GM21390 (cell line): ENCODE measurements at regions not wholly inside any gene's neighbourhood (a gene's known extent, or its start where the extent isn't known, plus 50 kb on each side); places are given as distances from the start of the nearest gene placed in this dataset.

Experiments used
- ATAC-seq: cut with Tn5 transposase; IDR thresholded peaks from one replicate; pipeline ENCODE4 v1.9.1; 2021; ENCODE audit not compliant: unreplicated experiment

DNA sequence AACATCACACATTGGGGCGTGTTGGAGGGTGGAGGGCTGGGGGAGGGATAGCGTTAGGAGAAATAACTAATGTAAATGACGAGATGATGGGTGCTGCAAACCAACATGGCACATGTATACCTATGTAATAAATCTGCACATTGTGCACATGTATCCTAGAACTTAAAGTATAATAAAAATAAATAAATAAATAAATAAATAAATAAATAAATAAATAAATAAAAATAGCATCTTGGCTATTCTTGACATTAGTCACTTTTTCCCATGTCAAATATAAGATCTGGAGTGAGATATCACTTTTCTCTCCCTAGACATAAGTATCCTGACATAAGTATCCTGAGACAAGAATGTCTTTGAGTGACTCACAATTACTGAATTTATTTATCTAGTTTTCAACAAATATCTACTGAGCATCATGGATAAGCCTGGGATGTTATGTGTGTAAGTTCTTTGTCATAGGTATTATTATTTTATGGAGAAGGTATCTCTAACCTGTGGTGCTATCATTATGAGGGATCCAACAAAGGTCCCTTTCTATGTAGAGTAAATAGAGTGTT is 691.3 kb downstream of the SORCS1 start:
- no peak for ATAC-seq

DNA sequence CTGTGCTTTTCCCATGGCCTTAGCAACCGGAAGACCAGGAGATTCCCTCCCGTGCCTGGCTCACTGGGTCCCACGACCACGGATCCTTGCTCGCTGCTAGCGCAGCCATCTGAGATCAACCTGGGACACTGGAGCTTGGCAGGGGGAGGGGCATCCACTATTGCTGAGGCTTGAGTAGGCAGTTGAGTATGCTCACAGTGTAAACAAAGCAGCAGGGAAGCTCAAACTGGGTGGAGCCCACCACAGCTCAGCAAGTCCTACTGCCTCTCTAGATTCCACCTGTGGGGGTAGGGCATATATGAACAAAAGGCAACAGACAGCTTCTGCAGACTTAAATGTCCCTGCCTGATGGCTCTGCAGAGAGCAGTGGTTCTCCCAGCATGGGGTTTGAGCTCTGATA is 697.0 kb downstream of the SORCS1 start:
- ATAC-seq, result no peak

DNA sequence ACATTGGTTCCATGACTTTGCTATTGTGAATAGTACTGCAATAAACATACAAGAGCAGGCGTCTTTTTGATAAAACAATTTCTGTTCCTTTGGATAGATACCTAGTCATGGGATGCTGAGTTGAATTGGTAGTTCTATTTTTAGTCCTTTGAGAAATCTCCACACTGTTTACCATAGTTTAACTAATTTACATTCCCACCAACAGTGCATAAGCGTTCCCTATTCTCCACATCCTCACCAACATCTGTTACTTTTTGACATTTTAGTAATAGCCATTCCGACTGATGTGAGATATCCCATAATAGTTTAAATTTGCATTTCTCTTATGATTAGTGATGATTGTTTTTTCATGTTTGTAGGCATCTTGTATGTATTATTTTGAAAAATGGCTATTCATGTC is 707.0 kb downstream of the SORCS1 start:
- ATAC-seq, result no peak

DNA sequence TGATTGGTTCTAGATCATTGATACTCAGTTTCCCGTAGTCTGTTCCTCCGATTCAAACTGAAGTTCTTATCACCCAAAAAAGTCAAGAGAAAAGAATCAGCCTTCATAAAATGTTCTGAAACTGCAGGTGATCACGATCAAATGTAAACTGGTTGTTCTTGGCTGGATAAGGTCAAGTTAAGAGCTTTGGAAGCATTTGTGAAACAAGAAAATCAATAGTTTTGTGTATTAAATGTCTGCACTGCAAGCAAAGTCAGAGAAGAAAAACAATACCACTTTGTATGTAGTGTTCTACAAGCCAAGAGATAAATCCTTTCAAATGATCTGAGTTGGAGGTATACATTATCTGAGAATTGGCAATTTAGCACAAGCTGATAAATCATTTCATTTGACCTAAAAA is 710.3 kb downstream of the SORCS1 start:
- ATAC-seq, result no peak

DNA sequence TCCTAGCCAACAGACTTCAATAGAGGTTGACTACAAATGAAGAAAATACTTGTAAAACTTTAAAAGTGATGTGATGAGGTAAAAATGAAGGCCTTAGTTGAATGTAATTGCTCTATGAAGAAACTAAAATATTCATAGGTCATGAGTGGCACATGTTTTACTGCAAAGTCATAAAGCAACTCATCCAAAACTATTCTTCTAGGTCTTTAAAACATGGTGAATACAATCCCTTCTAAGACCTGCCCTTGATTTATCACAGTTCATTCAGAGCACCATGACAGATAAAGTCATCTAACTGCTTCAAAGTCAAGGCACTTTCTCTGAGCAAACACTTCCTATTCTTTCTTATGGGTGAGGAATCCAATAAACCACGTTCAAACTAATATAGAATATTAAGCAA is 713.5 kb downstream of the SORCS1 start:
- ATAC-seq, result no peak

DNA sequence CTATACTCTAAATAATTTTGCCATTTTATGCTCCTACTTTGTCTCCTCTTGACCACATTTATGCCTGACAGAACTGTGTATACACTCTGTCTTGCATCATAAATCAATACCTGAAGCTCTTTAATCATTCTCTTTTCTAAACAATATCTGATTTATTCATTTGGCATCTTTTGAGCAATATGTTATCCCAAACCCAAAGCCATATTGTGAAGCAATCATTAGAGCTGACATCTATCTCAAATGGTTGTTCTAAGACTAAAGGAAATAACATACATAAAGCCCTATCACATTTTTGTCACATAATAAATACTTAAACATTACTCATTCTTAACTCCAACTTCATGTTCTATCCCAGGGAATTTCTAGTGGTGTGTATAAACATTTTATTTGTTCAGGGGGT is 717.6 kb downstream of the SORCS1 start:
- ATAC-seq, result no peak

DNA sequence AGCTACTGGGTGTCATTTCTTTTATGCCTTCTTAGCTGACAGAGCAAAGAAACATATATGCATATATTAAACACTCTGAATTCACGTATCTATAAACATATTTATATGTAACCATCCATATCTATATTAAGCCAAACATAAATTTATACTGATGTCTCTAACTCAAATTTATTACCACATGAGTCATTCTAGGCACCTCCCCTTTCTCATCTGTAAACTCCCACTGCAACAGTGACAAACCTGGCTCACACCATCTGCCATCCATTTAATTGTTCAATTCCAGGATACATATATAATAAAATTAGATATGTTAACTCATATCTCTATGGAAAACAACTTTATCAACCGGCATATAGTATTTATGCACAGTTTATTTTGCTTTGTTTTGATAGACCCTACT is 722.3 kb downstream of the SORCS1 start:
- no peak for ATAC-seq

DNA sequence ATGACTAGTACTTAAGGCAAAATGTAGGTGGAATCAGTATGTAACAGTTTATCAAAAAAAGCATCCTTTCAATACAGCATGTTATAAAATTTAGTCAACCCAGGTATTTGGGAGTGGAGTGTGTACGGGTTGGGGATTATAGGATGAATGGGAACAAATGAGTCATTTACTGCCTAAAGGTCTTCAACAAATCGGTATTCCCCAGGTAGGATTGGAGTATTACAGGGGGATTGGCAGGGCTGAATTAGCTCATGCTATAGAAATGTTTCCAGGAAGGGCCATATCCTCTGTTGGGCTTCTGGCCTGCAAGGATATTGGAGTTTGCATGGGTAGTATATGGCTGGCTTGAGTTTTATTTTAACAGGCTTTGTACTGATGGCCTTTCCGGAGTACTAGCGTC is 723.7 kb downstream of the SORCS1 start:
- ATAC-seq, result no peak

DNA sequence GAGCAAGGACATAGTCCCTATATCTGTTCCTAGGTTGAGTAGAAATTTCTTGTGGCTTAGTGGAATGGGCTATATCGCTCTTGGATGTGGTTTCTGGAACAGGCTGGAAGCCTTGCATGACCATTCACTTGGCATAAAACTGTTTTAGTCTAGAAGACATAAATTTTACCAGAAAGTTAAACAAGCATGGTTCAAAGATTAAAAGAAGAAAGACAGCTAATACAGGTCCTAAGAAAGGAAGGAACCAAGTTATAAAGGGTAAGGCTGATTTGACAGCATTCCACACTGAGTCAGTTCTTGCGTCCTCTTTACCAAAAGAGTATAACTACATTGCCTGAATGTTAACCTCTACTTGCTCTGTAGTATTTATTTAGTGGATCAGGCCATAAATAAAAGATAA is 724.2 kb downstream of the SORCS1 start:
- no peak for ATAC-seq

DNA sequence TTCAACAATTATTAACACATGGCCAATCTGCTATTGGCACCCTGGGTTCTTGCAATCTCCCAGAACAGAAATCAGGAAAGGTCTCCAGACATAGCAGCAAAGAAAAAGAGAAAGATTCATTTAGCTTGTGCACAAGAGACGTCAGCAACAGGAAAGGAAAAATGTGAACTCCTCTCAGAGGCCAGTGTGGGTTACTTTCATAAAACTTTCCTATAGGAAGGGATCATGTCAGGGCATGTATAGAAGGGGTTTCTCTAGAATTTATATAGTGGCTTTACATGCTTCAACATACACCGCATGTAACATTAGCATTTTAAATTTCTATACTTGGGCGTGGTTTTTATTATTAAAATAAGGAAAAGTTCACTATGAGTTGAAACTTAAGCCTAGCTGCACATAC is 725.1 kb downstream of the SORCS1 start:
- ATAC-seq, result no peak

DNA sequence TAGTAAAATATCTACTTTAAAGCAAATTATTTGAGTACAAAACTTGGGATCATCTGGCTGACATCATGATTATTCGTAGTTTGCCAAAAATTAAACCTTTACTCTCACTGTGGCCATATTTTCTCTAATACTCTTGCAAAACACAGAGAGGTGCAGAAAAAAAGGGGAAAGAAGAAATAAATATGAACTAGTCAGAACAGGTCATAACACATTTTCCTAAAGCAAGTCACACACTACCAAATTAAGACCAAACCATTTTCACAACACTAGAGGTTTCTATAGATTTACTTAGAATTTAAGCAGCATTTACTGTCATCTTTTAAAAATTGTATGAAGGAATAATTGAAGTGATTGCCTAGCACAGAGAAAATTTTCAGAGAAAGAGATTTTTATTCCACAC is 726.1 kb downstream of the SORCS1 start:
- ATAC-seq, result no peak

DNA sequence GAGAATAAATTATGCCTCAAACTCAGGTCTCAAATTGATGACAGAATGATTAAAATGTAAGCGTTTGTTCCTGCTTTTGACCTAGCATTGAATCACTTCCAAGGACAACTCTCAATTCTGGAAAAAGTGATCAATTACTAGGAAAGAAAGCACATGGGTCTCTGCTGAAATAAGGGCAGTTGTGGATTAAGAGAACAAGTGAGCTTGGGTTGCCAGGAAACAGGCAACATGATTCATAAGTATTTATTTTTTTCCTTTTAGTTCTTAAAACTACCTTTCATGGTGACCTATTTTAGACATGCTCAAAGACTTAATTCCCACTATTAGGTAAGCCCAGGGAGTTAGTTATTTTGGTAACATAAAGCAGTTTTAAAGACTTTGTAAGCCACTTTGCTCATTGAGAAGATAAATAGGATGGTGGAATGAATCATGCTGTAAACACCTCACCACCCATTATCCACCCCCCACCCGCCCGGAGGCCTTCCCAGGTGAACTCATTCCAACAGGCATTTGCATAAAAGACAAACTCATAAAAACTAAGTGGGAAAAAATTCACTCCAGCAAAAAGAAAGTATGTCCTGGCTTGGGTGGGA is 728.3 kb downstream of the SORCS1 start:
- ATAC-seq, result no peak

DNA sequence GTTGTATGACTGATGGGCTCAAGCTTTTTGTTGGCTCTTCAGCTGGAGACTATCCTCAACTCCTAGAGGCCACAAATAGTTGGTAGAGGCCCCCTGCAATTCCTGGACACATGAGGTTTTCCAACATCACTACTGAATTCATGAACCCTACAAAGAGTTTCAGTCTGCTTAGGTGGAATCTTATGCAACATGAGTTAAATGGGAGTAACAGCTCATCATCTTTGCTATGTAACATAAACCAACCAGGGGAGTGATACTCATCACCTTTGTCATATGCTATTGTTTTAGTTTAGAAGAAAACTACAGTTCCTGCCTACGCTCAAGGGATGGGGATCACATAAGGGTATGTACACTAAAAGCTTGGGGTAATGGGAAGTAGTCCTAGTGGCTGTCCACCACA is 729.4 kb downstream of the SORCS1 start:
- ATAC-seq, result no peak

DNA sequence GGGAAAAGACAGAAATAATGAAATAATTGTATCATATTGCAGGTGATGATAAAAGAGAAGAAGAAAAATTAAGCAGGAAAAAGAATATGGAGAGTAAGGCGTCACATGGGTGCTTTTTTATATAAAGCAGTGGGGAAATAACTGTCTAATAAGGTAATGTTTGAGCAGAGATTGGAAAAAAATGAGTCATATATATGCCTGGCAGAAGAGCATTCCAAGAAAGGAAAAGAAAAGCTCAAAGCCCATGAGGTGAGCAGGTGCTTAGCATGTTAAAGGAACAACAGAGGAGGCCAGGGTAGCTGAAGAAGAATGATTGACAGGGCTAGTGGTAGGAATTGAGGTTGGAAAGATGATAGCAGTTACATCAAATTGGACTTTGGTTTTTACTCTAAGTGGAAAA is 739.5 kb downstream of the SORCS1 start:
- ATAC-seq, result no peak

DNA sequence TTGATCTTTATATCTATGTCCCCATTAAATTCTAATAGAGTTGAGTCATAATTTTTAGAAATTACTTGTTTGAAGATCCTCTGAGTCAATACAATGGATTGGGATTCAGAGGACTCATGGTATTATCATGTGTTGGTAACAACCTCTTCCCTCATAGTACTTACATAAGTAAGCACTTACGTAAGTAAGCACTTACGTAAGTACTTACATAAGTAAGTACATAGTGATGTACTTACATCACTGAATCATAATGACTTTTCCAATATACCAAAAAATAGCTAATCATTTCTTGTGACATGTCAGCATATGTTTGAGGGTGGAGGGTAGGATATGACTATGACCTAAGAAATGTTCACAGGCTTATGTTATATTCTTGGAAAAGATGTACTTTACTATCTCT is 740.5 kb downstream of the SORCS1 start:
- no peak for ATAC-seq

DNA sequence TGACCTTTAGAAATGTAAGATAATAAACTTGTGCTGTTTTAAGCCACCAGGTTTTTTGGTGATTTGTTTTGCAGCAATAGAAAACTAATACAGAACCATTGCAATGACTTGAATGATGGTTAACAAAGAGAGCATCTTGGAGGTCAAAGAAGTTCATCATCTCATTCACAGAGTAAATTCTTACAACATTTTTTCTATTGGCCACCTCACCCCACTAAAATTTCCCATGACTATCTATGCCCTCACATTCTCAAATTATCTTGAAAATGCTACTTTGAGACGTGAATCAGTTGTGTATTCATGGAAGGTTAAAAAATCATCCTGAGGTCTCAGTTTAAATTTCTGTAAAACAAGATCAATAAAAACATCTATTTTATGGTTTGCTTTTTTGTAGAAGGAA is 754.2 kb downstream of the SORCS1 start:
- ATAC-seq, result no peak

DNA sequence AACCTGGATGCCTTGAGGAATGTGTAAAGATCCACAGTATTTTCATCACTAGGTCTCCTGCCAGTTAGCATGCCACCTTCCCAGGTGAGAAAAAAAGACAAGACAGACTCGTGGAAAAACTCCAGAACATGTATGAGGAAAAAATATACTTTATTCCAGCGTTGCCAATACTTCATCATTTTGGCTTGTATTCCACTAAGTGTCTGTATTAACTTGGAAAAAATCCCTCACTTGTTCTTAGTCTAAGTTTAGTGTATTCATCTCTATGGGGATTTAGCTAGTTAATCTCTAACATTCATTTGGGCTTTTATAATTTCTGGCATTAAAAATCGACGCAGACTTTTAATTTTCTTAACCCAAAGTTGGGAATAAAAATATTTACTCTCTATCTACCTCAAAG is 759.4 kb downstream of the SORCS1 start:
- ATAC-seq, result no peak

DNA sequence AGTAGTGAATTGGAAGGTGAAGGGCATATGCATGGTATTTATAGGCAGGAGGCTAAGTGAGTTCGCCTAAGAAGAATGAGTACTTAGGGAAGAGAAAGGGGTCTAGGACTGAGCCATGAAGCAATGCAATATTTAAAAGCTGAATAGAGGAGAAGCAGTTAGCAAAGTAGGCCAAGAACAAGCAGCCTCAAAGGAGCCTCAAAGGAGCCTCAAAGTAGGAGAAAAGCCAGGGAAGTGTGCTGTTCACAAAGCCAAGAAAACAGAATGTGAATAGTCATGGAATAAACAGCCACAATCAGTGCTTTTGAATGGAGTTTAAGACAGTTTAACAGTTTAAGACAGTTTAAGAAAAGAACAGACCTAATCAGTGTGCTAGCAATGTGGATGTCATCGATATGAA is 762.0 kb downstream of the SORCS1 start:
- ATAC-seq, result no peak

DNA sequence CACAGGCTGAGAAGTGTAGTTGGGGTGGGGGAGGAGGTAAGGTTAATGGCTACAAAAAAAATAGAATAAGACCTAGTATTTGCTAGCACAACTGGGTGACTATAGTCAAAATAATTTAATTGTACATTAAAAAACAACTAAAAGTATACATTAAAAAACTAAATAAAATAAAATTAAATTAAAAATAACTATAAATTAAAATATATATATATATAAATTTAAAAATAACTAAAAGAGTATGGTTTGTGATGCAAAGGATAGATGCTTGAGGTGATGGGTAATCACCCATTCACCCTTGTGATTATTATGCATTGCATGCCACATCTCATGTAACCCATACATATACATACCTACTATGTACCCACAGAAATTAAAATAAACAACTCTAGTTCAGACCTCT is 762.5 kb downstream of the SORCS1 start:
- no peak for ATAC-seq

DNA sequence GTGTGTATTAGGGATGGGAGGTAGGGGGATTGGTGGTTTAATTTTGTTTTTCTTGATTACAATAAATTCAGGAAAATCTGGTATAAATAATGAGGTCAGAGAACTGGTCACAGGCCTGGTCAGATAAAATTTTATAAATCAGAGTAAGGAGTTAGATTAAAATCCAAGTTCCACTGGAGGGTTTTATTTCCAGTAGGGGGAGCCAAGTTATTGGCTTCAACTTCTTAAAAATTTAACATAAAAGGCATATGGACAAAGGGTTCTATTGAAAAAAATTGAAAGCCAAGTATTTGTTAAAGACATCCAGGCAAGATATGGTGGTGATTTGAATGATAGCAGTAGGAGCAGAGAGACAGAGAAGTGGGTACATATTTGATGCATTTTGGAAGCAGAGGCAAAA is 763.3 kb downstream of the SORCS1 start:
- no peak for ATAC-seq

DNA sequence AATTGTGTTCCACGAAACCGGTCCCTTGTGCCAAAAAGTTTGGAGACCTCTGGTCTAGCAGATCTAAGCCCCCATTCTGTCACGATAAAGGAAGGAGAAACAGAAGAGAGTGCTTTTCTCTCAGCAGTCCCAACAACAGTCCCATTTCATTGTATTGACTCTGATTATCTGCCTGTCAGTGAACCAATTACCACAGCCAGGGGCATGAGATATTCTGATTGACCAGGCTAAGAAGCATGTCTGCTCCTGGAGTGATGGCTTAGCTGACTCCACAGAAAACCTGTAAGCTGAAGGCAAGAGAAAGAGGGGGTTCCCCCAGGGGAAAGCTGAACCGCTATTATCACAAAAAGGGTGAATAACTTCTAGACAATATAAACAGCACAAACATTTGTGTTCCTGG is 765.4 kb downstream of the SORCS1 start:
- no peak for ATAC-seq

DNA sequence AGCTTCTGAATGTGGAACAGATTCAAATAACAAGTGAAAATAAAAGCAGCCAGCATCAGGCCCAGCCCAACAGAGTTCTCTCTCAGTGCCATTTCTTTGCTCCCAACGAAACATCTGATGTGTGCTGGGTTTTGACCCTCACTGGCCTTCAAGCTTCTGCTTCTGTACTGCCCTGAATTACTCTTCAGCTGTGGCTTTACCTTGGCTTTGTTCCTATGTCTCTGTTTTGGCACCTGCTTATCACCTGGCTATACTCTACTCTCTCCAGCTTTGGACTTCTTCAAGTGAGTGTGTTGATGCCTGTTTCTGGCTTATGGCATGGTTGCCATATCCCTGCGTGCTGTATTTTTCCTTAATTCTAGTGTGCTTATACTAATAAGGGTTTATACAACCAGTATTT is 768.3 kb downstream of the SORCS1 start:
- no peak for ATAC-seq

DNA sequence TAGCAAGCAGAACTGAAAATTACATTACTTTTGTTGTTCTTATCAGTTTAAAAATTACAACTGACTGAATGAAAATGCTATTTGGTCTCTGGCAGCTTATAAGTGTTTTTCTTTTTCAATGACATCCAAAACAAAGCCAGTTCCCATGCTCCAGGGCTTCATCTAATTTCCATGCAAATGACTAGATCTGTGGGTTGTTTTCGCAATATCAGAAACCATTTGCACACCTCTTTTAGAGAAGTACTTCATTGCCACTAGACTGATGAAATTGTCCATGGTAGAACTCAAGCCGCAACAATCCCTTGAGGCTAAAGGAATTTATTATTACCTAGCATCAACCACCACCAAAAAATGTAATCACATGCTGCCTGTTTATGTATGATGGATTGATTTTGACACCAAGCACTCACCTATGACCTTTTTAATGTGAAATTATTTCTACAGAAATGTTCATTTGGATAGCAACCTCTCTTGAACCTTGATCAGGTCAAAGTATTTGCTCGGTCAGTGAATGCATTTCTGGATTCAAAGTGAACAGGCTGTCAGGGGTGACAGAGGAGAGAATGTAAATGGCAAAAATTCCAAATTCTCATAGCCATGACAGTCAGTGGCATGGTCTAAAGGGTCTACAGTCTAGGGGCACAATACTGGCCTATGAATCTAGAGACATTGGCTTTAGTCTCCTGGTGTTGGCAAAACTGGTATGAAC is 769.3 kb downstream of the SORCS1 start:
- no peak for ATAC-seq
